HFFc6 (cell line): ENCODE measurements at regions not wholly inside any gene's neighbourhood (a gene's known extent, or its start where the extent isn't known, plus 50 kb on each side); places are given as distances from the start of the nearest gene placed in this dataset.

ENCODE experiments used
- DNase-seq: peaks from one replicate; pipeline ENCODE4 v3.0.0-alpha.2; 2018
- H3K27ac Mint-ChIP-seq: 2 replicates; pipeline ENCODE4 v1.8.0; 2020; ENCODE audit warnings: mild to moderate bottlenecking, mixed read lengths
- H3K27me3 Mint-ChIP-seq: 2 replicates; pipeline ENCODE4 v1.8.0; 2021; ENCODE audit warnings: mild to moderate bottlenecking, moderate library complexity, mixed read lengths; ENCODE audit not compliant: insufficient read depth
- H3K36me3 Mint-ChIP-seq: 2 replicates; pipeline ENCODE4 v1.8.0; 2021; ENCODE audit warnings: low read depth, mixed read lengths
- H3K4me1 Mint-ChIP-seq: 2 replicates; pipeline ENCODE4 v1.8.0; 2020; ENCODE audit warnings: low read depth, mixed read lengths
- H3K4me3 Mint-ChIP-seq: 2 replicates; pipeline ENCODE4 v1.8.0; 2020; ENCODE audit warnings: mild to moderate bottlenecking, moderate library complexity, mixed read lengths
- H3K9me3 Mint-ChIP-seq: 2 replicates; pipeline ENCODE4 v1.8.0; 2020; ENCODE audit warnings: mild to moderate bottlenecking, mixed read lengths
- CTCF ChIP-seq: fragments of 200-600 bp; sonication (generic); IDR thresholded peaks from 2 replicates; pipeline ENCODE4 v1.5.0; 2021; ENCODE audit warnings: antibody characterized with exemption, mild to moderate bottlenecking

- Mint-ChIP-seq H3K4me1 (no peaks in the 10 kb centered on the region), H3K9me3 (peaks cover 18% of the 10 kb centered on the region; the same call in 1 of the 2 replicates), H3K36me3 (no peaks in the 10 kb centered on the region), H3K27me3 (no peaks in the 10 kb centered on the region; the same call in 1 of the 2 replicates), H3K4me3 (no peak overlapping the region), H3K27ac (no peak overlapping the region)
- TF ChIP-seq CTCF, result no peak
- DNase-seq, result no peak
Measured at GRCh38 chr2:146450131-146450530, 1394.7 kb upstream of the ACVR2A start.

GRCh38 chr2:146444987-146445386 lies 1399.8 kb upstream of the ACVR2A start:
- DNase-seq, result no peak
- no peak overlapping the region for H3K27ac Mint-ChIP-seq
- TF ChIP-seq CTCF, result no peak
- H3K4me1 Mint-ChIP-seq, result no peaks in the 10 kb centered on the region
- no peak overlapping the region for H3K4me3 Mint-ChIP-seq
- H3K9me3 Mint-ChIP-seq, result peaks cover 18% of the 10 kb centered on the region; the same call in 1 of the 2 replicates
- H3K36me3 Mint-ChIP-seq, result no peaks in the 10 kb centered on the region
- H3K27me3 Mint-ChIP-seq, result no peaks in the 10 kb centered on the region; the same call in 1 of the 2 replicates

- TF ChIP-seq CTCF, result no peak
- Mint-ChIP-seq H3K9me3 (peaks cover 13% of the 10 kb centered on the region; the same call in 1 of the 2 replicates), H3K27me3 (no peaks in the 10 kb centered on the region; the same call in 1 of the 2 replicates), H3K27ac (no peak overlapping the region), H3K4me1 (no peaks in the 10 kb centered on the region), H3K4me3 (no peak overlapping the region), H3K36me3 (no peaks in the 10 kb centered on the region)
- no peak for DNase-seq
Measured at GRCh38 chr2:146444085-146444484, 1400.7 kb upstream of the ACVR2A start.

- no peak for DNase-seq
- no peak overlapping the region for H3K27ac Mint-ChIP-seq
Measured at GRCh38 chr2:146438246-146438645, 1406.6 kb upstream of the ACVR2A start.

GRCh38 chr2:146437712-146438111 lies 1407.1 kb upstream of the ACVR2A start:
- Mint-ChIP-seq H3K36me3 (no peaks in the 10 kb centered on the region), H3K9me3 (peaks cover 9% of the 10 kb centered on the region; the same call in 1 of the 2 replicates), H3K27ac (no peak overlapping the region), H3K27me3 (no peaks in the 10 kb centered on the region), H3K4me1 (no peaks in the 10 kb centered on the region), H3K4me3 (no peak overlapping the region)
- TF ChIP-seq CTCF, result no peak
- no peak for DNase-seq

More at GRCh38 chr2:146438246-146438645, 1406.6 kb upstream of the ACVR2A start:
- no peak overlapping the region for H3K4me3 Mint-ChIP-seq
- peaks cover 9% of the 10 kb centered on the region; the same call in 1 of the 2 replicates for H3K9me3 Mint-ChIP-seq
- TF ChIP-seq CTCF, result no peak
- H3K27me3 Mint-ChIP-seq, result no peaks in the 10 kb centered on the region
- H3K36me3 Mint-ChIP-seq, result no peaks in the 10 kb centered on the region
- H3K4me1 Mint-ChIP-seq, result no peaks in the 10 kb centered on the region
